ENCODE measurements at regions not wholly inside any gene's neighbourhood (a gene's known extent, or its start where the extent isn't known, plus 50 kb on each side); places are given as distances from the start of the nearest gene placed in this dataset.

DNA sequence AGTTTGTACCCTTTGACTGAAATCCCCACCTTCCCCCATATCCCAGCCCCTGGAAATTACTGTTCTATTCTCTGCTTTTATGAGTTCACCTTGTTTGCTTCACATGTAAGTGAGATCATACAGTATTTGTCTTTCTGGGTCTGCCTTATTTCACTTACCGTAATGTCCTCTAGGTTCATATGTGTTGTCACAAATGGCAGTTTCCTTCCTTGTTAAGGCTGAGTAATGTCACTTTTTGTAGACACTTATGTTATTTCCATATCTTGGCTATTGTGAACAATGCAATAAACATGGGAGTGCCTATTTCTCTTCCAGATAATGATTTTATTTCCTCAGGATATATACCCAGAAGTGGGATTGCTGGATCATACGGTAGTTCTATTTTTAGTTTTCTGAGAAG is 272.3 kb downstream of the MRPS30 start:
- TF ChIP-seq POLR2A (IDR thresholded peaks at IDR 0.05) (no peak), POLR2AphosphoS5 (IDR thresholded peaks at IDR 0.05) (no peak)
- TF ChIP-seq, protein P1, sequence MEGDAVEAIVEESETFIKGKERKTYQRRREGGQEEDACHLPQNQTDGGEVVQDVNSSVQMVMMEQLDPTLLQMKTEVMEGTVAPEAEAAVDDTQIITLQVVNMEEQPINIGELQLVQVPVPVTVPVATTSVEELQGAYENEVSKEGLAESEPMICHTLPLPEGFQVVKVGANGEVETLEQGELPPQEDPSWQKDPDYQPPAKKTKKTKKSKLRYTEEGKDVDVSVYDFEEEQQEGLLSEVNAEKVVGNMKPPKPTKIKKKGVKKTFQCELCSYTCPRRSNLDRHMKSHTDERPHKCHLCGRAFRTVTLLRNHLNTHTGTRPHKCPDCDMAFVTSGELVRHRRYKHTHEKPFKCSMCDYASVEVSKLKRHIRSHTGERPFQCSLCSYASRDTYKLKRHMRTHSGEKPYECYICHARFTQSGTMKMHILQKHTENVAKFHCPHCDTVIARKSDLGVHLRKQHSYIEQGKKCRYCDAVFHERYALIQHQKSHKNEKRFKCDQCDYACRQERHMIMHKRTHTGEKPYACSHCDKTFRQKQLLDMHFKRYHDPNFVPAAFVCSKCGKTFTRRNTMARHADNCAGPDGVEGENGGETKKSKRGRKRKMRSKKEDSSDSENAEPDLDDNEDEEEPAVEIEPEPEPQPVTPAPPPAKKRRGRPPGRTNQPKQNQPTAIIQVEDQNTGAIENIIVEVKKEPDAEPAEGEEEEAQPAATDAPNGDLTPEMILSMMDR (IDR thresholded peaks at IDR 0.05): no peak
